ENCODE measurements at regions not wholly inside any gene's neighbourhood (a gene's known extent, or its start where the extent isn't known, plus 50 kb on each side); places are given as distances from the start of the nearest gene placed in this dataset.

DNA sequence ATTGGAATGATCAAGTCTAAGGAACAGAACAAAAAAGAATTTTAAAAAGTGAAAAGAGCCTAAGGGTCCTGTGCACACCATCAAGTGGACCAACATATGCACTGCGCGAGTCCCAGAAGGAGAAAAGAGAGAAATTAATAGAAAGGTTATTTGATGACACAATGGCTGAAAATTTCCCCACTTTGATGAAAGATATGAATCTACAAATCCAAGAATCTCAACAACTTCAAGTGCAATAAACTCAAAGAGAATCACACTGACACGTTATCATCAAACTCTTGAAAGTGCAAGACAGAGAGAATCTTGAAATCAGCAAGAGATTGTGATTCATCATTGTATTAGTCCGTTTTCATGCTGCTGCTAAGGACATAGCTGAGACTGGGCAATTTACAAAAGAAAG, 230.8 kb downstream of the ADAMTS15 start:
- no peak for DNase-seq

DNA sequence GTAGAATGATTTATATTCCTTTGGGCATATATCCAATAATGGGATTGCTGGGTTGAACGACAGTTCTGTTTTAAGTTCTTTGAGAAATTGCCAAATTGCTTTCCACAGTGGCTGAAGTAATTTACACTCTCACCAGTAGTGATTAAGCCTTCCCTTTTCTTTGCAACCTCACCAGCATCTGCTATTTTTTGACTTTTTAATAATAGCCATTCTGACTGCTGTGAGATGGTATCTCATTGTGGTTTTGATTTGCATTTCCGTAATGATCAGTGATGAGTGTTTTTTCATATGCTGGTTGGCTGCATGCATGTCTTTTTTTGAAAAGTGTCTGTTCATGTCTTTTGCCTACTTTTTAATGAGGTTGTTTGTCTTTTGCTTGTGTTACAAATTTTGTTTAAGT, 233.8 kb downstream of the SNX19 start:
- peak; percentile 42 for DNase-seq

DNA sequence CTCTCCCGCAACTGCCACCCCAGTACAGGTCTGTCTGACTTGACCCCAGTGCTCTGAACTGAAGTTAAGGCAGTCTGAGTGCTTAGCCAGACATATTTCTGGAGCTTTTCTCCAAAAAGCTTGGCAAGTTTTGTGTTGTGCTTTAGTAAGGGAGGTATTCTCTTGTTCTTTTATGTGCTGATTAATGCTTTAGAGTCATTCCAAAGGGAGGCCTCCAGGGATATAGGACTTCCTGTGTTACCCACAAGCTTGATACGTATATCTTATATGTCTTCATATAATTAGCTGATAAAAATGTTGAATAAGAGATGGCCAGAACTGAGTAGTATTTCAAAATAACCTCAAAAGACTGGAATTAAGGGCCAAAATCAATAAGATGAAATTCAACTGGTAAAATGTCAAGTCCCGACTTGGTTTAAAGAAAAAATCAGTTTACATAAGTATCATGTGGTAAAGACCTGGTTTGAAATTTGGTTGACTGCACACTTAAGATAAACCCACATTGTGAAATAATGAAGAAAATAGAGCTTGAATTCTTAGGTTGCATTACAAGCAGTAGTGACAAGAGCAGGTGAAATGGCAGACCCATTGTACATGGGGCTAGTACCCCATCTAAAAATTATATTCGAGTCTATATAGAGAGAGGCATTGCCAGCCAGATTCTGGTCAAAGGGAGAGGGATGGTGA, 226.9 kb downstream of the SNX19 start:
- no peak for DNase-seq

DNA sequence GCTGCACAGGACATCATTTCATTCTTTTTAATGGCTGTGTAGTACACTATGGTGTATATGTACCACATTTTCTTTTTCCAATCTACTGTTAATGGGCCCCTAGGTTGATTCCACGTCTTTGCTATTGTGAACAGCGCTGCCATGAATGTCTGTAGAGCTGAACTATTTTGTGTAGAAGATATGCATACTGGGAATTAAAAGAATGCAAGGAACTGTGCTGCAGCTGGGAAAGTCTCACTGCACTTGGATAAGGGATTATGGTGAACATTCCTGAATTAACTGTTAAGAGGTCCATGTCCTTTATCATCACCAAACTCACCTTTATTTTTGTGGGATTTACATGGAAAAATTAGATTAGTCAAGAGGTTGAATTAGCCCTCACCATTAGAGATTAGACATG, 224.7 kb downstream of the SNX19 start:
- no peak for DNase-seq

DNA sequence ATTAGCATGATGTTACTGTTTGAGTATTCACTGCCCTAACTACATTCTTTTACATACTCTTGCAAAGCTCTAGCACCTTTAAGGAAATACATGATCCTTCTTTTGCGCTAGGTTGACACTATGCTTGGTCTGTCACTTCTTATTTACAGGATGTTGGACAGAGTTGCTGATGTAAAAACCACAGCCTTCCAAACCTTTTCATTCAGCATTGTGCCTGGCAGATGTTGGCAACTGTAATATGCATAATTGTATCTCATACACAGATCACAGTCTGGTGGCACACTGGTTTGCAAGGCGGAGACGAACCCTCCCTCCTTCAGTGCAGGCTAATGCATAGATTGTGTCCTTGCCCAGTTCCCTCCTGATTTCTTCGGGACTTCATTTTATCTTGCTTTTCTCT, 224.1 kb downstream of the SNX19 start:
- DNase-seq, result no peak

DNA sequence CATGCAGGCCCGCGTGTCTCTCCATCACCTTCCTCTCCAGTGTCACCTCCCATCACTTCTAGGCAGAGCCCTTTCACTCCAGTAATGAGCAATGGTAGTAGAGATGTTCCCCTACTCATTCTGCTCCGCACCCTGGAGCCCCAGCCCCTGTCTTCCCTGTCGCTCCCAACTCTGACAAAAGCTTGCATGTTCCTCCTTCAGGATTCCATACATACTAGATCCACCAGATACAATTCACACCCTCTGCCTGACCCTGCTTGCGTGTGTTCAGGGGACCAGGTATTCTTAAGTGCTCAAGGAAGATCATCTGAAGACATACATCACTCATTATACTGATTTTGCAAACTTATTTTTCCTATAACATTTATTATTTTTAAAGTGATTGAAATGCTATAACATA, 222.7 kb downstream of the SNX19 start:
- no peak for DNase-seq

DNA sequence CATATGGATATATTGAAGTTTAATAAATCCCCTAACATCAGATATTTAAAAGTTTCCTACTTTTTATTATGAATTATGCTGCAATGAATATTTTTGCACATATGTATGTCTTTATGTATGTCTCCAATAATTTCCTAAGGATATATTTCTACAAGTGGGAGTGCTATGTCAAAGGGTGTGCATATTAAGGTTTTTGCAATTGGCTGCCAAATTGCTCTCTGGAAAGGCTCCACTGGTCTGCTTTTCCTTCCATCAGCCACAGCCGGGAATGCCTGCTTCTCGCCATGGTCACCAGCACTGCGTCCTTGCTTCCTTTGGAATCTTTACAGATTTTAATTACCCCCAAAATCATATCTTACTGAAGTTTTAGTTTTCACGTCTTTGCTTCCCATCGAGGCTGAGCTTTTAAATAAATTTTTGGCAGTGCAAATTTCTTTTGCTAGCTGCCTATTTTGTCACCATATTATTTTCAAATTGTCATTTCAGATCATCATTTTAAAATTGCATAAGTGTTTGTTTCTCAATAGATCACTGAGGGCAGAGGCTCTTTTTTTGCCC, 221.7 kb downstream of the SNX19 start:
- DNase-seq, result no peak

DNA sequence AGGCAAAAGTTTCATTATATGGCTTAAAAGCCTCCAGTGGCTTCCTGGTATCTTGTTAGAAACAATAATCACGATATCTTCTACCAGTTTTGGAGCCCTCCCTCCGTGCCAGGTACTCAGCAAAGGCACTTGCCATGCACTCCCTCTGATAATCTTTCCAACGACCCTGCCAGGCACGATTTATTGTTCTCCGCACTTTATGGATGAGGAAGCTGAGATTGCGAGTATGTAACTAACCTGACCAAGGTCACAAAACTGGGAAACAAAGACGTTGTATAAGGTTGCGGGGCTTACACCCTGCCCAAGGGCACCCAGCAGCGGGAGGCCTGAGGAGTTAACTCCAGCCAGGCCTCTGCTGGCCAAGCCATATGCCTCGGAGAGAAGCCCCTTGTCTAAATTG, 218.1 kb downstream of the SNX19 start:
- DNase-seq, result no peak

DNA sequence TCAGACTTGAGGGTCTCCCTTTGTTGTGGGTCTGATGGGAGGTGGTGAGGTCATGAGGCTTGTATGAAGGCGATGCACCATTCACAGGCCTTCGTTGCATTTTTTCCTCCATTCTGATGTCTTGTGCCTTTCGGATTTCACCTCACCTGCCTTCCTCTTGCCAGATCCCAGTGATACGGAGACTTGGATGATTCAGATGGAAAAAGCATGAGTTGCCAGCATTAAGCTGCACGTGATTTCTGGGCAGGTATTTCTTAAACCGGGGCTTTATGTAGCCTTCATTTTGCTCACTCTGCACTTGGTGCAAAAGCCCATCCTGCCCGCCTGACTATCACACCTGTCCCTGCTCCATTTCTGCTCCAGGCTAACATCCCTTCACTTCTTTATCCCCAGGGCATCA, 216.7 kb downstream of the SNX19 start:
- no peak for DNase-seq

DNA sequence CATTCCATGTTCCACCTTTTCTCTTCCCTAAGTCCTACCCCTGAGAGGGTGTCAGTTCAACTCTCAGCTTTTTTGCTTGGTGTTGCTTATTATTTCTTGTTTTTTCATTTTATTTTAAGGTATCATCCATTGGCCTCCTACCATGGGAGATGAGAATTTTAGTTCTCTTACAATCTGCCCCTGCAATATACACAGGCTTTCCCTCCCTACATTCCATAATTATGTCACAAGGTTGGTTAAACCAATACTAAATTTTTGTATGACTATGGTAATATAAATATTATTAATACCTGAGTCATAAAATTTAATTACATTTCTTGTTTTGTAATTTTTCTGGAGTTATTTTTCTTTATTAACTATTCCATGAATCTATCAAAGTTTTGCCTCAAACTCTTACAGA, 216.2 kb downstream of the SNX19 start:
- DNase-seq, result no peak

DNA sequence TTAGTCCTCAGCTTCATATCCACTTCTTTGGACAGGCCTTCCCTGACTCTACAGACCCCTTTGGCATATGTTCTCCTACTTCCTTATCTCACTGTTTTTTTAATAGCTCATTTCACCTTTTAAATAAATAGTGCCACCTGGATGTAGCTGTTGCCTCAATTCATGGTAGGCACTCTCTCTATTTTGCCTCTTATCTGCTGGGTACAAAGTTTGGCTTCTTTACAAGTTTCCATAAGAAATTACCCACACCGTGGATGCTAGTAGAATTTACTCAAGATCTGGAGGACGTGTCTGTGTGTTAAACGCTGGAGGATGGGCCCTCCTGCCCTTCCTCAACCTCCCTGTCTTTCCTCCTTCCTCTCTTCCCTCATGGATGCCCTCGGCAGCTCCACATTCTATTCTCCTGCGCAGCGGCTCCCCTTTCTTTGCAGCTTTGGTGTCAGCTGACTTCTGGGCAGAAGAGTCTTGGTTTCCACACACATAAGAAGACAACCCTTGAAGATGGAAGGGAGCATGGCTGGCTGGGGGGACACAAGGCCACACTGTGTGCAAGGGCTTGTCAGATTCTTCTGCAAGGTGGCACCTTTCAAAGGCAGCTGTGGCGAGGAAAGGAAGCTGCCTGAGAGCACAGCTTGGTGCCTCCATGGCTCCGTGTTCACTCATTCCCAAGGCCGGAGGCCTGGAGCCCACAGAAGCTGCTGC, 212.6 kb downstream of the SNX19 start:
- no peak for DNase-seq

DNA sequence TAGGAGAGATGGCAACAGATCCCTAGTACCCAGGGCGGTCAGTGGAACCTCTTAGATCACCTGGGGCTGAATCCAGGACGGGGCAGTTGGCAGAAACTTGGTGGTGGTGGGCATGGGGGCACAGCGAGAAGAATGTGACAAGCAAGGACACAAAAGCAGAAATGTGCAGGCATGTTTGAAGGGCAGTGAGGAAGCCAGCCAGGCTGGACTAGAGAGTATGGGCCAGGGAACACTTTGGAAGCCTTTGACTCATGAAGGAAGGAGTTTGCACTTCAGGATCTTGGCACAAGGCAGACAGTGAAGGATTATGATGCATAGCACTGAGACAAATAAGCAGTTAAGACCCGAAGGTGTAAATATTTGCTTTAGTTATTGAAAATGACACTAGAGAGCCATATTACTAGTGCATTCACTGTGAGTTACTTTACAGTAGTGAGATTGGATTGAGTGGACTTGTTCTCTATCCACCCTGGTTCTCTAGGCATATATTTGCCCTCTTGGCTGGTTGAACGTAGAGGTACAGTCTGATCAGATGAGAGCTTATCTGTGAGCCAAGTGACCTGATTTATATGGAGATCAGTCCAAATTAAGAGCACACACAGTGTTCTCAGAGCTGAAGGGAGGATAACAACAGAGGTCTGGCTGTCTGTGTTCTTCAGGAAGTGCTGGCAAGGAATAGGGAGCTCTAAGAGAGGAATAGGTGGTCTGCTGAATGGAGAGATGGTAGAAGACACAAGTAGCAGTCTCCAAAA, 210.4 kb downstream of the SNX19 start:
- no peak for DNase-seq

DNA sequence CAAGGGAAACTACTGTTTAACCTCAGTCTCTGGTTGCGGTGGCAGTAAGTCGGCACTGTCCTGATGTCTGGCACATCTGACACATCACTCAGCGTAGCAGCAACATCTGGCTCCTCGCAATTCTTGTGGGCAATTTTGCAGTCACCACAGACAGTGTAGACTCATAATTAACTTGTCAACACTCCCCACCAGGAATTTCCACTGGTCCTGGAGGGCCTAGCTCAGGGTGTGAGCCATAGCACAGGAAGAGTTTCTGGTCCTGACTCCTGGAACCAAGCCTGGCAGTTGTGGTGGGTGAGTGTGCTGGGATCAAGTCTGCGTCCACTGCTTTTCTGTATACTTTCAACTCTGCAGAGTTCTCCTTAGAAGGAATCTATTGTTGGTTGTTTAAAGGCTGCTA, 209.7 kb downstream of the SNX19 start:
- DNase-seq, result no peak

DNA sequence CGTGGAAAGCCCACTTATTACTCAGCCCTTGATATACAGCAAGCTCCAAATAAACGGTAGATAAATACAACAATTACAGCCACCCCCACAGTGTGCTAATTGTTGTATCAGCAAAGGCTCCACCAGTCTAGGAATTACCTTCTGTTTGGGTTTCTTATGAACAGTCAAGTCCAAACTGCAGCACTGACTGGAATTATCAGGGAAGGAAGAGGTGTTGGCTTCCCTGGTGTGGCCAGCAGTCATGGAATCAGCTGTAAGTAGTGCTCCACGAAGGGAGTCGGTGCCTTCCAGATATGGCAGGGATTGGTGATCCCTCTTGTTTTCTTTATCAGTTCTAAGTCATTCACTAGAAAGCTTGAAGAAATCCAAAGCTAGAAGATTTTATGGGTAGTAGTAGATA, 209.1 kb downstream of the SNX19 start:
- DNase-seq, result no peak

DNA sequence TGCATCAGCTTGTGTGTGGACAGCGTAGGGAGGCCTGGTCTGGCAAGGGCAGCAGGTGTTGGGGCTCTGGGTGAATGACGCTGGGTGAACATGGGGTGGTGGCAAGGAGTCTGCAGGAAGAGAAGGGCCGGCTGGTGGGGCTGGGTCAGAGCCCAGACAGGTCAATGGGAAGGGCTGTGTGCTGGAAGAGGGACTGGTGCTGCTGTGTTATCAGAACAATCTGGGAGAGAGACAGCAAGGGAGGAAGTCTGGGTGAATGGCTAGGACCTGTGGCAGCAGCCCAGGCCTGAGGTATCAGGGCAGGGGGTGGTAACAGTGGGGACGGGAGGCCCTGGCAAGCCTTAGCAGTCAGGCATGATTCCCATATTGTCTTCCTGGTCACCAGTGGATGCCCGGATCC, 206.7 kb downstream of the SNX19 start:
- no peak for DNase-seq

DNA sequence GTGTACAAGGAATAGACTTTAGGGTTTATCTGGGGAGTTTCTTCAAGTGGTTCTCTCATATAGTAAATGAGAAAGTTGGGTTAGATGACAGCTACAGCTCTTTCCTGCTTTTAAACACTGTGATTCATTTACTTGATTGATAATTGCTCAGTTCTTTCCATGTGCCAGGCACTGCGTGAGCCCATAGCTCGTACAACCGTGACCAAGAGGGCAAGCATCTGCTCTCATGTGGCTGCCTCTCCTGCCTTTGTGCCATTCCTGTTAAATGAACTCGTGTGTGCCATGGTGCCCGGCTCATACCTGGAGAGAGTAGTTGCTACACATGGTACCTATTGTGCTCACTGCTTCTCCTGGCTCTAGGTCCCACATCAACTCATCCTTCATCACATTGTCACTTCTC, 206.3 kb downstream of the SNX19 start:
- DNase-seq, result no peak

DNA sequence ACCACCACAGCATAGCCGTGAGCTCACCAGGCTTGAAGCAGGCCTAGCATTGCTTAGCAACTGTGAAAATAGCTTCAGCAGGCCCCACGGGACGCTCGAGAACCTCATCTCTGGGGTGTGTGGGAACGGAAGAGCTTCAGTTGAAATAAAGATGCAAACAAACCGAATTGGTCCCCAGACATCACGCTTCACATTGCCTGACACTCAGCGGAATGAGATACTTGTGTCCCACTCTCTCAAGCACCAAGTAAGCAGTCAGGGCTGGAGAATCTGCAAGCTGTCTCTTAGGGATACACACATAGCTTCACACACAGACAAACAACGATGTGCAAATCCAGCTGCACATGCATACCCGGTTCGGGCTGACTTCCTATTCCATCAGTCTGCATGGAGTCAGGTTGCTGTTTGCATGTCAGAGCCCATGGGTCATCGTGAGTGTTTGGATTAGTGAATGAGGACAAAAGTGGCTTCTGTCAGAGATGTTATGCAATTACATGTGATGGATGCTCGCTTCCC, 205.7 kb downstream of the SNX19 start:
- no peak for DNase-seq

DNA sequence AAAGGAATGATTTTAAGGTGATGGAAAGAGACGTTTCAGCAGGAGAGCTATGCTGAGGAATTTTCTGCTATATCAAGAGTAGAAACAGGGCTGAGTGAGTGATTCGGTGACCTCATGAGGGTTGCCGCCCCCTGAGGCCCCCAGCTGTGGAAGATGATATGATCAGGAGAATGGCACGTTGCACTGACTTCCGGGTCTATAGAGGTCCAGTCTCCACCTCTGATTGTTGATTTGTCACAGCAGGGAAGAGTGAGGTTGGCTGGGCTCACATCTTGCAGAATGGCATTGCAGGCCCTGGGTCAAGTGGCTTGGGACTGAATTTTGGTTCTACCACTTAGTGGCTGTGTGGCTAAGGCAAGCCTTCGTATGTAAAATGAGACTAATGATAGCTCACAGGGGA, 205.1 kb downstream of the SNX19 start:
- no peak for DNase-seq

DNA sequence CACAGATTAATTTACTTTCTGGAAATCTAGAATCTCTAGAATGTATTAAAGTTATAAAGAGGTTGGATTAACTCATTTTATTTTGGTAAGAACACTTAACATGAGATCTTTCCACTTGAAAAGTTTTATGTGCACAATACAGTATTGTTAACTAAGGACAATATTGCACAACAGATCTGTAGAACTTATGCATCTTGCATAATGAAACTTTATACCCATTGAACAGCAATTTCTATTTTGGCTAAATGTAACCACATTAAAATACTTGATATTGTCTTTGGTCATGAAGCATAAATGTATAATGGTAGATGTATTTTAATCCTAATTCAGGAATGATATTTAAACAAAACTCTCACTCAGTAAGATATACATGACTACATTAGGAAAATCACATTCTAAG, 203.8 kb downstream of the SNX19 start:
- no peak for DNase-seq

DNA sequence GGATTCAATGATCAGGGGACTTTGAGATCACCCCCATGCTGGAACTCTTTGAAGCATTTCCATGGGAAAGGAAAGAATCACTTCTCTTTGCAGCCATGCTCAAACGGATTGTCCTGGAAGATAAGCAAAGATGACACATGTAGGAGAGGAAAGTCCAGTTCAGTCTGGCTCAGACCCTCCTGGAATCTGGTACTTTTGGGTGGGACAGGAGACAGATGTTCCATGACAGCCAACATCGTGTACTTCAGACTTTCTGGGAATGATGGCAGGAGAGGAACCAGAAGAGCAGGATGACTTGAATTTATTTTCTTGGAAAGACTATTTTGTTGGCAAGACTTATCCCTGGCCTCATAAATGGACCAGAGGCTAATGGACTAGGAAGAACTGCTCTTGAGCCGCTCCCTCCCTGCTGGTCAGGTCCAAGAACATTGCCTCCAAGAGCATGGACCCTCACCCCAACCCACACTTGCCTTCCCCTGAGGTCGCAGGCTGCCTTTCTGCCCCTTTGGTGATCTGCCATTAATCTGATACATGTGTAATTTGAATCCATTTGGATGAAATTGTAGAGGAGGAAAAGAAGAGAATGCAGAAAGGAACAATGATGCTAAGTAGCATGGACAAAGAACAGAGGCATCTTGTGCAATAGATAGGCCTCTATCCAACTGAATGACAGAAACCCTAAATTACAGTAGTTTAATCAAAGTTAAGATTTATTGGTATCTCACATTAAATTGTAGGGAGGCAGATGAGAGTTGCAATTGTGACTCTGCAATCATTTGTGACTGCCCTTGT, 201.0 kb downstream of the SNX19 start:
- no peak for DNase-seq

DNA sequence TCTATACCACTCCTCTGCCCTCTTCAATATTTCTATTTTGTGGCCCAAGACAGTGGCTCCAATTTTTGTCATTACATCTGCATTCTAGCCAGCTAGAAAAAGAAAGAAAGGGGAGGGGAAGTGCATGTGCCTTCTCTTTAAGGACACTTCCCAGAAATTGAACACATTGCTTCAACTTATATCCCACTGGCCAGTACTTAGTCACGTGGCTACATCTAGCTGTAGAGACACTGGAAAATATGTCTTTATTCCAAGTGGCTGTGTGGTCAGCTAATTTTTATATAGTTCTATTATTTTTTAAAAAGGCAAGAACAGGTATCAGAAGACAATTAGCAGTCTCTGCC, 200.4 kb downstream of the SNX19 start:
- DNase-seq, result no peak

DNA sequence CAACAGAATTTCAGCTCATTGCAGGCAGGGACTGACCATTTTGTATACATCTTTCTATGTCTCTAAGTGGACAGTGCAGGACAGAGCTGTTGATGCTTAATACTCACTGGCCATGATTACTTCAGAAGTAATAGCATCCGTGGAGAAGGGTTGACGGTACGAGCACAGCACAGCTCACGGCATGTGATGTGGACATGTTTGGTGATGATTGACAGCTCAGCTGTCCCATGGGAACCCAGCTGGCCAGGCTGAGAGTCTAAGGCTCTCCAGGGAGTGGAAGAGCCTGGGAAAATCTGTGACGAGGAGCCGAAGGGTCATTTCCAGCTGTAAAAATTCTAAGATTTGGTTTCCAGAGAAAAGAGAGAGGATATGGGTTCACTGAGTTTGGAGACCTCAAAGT, 198.2 kb downstream of the SNX19 start:
- DNase-seq, result no peak
